Effector memory CD8-positive, alpha-beta T cell (primary cell): ENCODE measurements at regions not wholly inside any gene's neighbourhood (a gene's known extent, or its start where the extent isn't known, plus 50 kb on each side); places are given as distances from the start of the nearest gene placed in this dataset.
A peak's percentile ranks its signal among the peaks of the same experiment; 100 is the strongest.

Experiments
- ATAC-seq: fragments of 150-1000 bp; cut with Tn5 transposase; replicated peaks from 2 replicates; pipeline ENCODE4 v1.10.0; 2021; ENCODE audit warnings: mild to moderate bottlenecking, moderate library complexity
- DNase-seq, 3 experiments: peaks; one replicate each; pipeline ENCODE4 v3.0.0; 2021
- H3K27ac Mint-ChIP-seq, 2 donors: one replicate each; pipeline ENCODE4 v1.8.0; 2022; ENCODE audit warnings: mild to moderate bottlenecking in 2 of 2, mixed read lengths in 2 of 2, moderate library complexity in 2 of 2
- H3K27me3 Mint-ChIP-seq, 2 donors: one replicate each; pipeline ENCODE4 v1.8.0; 2022; ENCODE audit warnings: mixed read lengths in 2 of 2
- H3K36me3 Mint-ChIP-seq: one replicate; pipeline ENCODE4 v1.8.0; 2022; ENCODE audit warnings: mild to moderate bottlenecking, moderate library complexity, mixed read lengths; ENCODE audit not compliant: insufficient read depth
- H3K4me1 Mint-ChIP-seq, 2 donors: one replicate each; pipeline ENCODE4 v1.8.0; 2022; ENCODE audit warnings: low read depth in 2 of 2, mixed read lengths in 2 of 2
- H3K4me3 Mint-ChIP-seq, 2 donors: one replicate each; pipeline ENCODE4 v1.8.0; 2022; ENCODE audit warnings: mild to moderate bottlenecking in 2 of 2, mixed read lengths in 2 of 2, moderate library complexity in 2 of 2
- H3K9me3 Mint-ChIP-seq, 2 donors: one replicate each; pipeline ENCODE4 v1.8.0; 2022; ENCODE audit warnings: mixed read lengths in 2 of 2

DNA sequence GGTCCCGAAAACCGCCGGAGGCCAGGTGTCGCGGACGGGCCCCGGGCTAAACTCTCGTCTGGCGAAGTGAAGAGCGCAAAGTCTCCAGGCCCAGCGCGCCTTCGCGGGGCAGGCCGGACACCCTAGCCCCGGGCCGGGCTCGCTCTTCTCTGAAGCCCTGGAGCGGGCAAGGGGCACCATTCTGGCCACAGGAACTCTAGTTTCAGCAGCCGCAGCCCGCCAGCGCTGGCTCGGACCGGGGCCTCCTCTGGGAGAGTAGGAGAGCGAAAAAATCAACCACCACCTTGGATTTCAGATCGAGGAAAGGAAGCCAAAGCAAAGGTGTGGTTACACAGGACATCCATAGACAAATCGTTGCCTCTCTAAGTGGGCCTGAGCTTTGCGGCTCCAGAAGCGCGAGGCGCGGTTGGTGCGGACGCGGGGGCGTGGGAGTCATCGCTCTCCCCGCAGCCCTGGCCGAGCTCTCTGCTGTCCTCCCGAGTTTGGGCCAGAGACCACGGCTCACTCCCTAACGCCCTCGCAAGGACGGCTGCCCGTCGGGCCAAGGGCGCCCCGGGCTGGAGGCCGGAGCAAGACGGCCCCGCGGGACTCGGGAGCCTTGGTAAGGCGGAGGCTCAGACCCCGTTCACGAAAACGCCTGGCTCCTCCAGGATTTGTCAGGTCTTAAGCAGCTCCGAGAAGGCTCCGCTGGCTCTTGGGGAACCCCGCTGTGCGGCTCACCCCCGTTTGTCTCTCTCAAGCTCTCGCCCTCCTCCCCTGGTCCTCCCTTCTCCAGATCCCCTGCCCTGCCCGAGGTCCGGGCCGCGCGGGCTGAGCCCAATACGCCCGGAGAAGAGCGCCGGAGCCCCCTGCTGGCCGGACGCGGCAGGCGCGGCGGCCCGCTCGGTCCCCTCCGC lies 132.9 kb upstream of the DPYD start:
- DNase-seq (peak; percentile 37 to 53 (median 48)), ATAC-seq (peak; percentile 94)
- Mint-ChIP-seq H3K27me3 (peaks cover 56 to 80% of the 10 kb centered on the region in 2 donors), H3K9me3 (no peaks in the 10 kb centered on the region), H3K27ac (peak overlapping the region in 1 of 2 donors; percentile 70), H3K4me1 (peaks cover 21 to 28% of the 10 kb centered on the region in 2 donors), H3K36me3 (peaks cover 11% of the 10 kb centered on the region), H3K4me3 (peak overlapping the region; percentile 76 to 77)

GRCh38 chr1:98051065-98051675 lies 130.3 kb upstream of the DPYD start:
- no peak overlapping the region for H3K4me3 Mint-ChIP-seq
- no peaks in the 10 kb centered on the region for H3K9me3 Mint-ChIP-seq
- ATAC-seq: no peak
- H3K4me1 Mint-ChIP-seq: peaks cover 26 to 39% of the 10 kb centered on the region in 2 donors
- H3K27me3 Mint-ChIP-seq: peaks cover 67 to 85% of the 10 kb centered on the region in 2 donors
- DNase-seq: peak; percentile 64 to 78 (median 65)
- H3K27ac Mint-ChIP-seq: no peak overlapping the region
- peaks cover 15% of the 10 kb centered on the region for H3K36me3 Mint-ChIP-seq

GRCh38 chr1:98049370-98050135 lies 128.7 kb upstream of the DPYD start:
- H3K9me3 Mint-ChIP-seq: no peaks in the 10 kb centered on the region
- no peak overlapping the region for H3K4me3 Mint-ChIP-seq
- H3K36me3 Mint-ChIP-seq: peaks cover 15% of the 10 kb centered on the region
- no peak overlapping the region for H3K27ac Mint-ChIP-seq
- H3K4me1 Mint-ChIP-seq: peaks cover 36 to 42% of the 10 kb centered on the region in 2 donors
- no peak for ATAC-seq
- peaks cover 76 to 87% of the 10 kb centered on the region in 2 donors for H3K27me3 Mint-ChIP-seq
- DNase-seq: no peak

- DNase-seq (no peak), ATAC-seq (no peak)
- no peaks in the 10 kb centered on the region for H3K9me3 Mint-ChIP-seq
- H3K4me1 Mint-ChIP-seq: peaks cover 36 to 37% of the 10 kb centered on the region in 2 donors
- H3K36me3 Mint-ChIP-seq: peaks cover 15% of the 10 kb centered on the region
- H3K27ac Mint-ChIP-seq: no peak overlapping the region
- peak overlapping the region; percentile 54 to 58 for H3K4me3 Mint-ChIP-seq
- H3K27me3 Mint-ChIP-seq: peaks cover 79 to 87% of the 10 kb centered on the region in 2 donors
These were observed 128.0 kb upstream of the DPYD start for GRCh38 chr1:98048751-98049325.

GRCh38 chr1:98048244-98048643 lies 127.4 kb upstream of the DPYD start:
- no peaks in the 10 kb centered on the region for H3K9me3 Mint-ChIP-seq
- H3K27me3 Mint-ChIP-seq: peaks cover 81 to 87% of the 10 kb centered on the region in 2 donors
- peaks cover 13% of the 10 kb centered on the region for H3K36me3 Mint-ChIP-seq
- peak; percentile 63 to 70 (median 67) for DNase-seq
- H3K27ac Mint-ChIP-seq: no peak overlapping the region
- H3K4me1 Mint-ChIP-seq: peaks cover 31% of the 10 kb centered on the region in 2 donors
- ATAC-seq: peak; percentile 86
- no peak overlapping the region for H3K4me3 Mint-ChIP-seq

- H3K27ac Mint-ChIP-seq: no peak overlapping the region
- DNase-seq (no peak), ATAC-seq (no peak)
- no peaks in the 10 kb centered on the region for H3K9me3 Mint-ChIP-seq
- H3K36me3 Mint-ChIP-seq: peaks cover 6% of the 10 kb centered on the region
- peaks cover 82 to 88% of the 10 kb centered on the region in 2 donors for H3K27me3 Mint-ChIP-seq
- H3K4me1 Mint-ChIP-seq: peaks cover 25 to 26% of the 10 kb centered on the region in 2 donors
- H3K4me3 Mint-ChIP-seq: peak overlapping the region in 1 of 2 donors; percentile 31
These were observed 126.3 kb upstream of the DPYD start for GRCh38 chr1:98047171-98047570.

- Mint-ChIP-seq H3K27ac (peak overlapping the region in 1 of 2 donors; percentile 31), H3K4me3 (peak overlapping the region; percentile 69 to 76), H3K4me1 (peaks cover 25 to 26% of the 10 kb centered on the region in 2 donors), H3K27me3 (peaks cover 80 to 86% of the 10 kb centered on the region in 2 donors), H3K36me3 (peaks cover 6% of the 10 kb centered on the region), H3K9me3 (no peaks in the 10 kb centered on the region)
- ATAC-seq (peak; percentile 35), DNase-seq (peak in 1 of 3 experiments; percentile 1)
These were observed 125.2 kb upstream of the DPYD start for GRCh38 chr1:98045767-98046641.

- H3K36me3 Mint-ChIP-seq: peaks cover 6% of the 10 kb centered on the region
- H3K27ac Mint-ChIP-seq: no peak overlapping the region
- ATAC-seq (no peak), DNase-seq (peak in 1 of 3 experiments; percentile 1)
- peaks cover 25 to 26% of the 10 kb centered on the region in 2 donors for H3K4me1 Mint-ChIP-seq
- H3K9me3 Mint-ChIP-seq: no peaks in the 10 kb centered on the region
- H3K27me3 Mint-ChIP-seq: peaks cover 74 to 79% of the 10 kb centered on the region in 2 donors
- peak overlapping the region; percentile 69 to 76 for H3K4me3 Mint-ChIP-seq
These were observed 124.5 kb upstream of the DPYD start for GRCh38 chr1:98045211-98045766.

- peak overlapping the region; percentile 69 to 76 for H3K4me3 Mint-ChIP-seq
These were observed 123.9 kb upstream of the DPYD start for GRCh38 chr1:98044766-98045165.

GRCh38 chr1:98044071-98044697 lies 123.3 kb upstream of the DPYD start:
- H3K9me3 Mint-ChIP-seq: no peaks in the 10 kb centered on the region
- DNase-seq (no peak), ATAC-seq (no peak)
- peak overlapping the region; percentile 3 to 76 for H3K4me3 Mint-ChIP-seq
- H3K27ac Mint-ChIP-seq: no peak overlapping the region
- H3K36me3 Mint-ChIP-seq: peaks cover 6% of the 10 kb centered on the region
- H3K27me3 Mint-ChIP-seq: peaks cover 63 to 68% of the 10 kb centered on the region in 2 donors
- peaks cover 20 to 22% of the 10 kb centered on the region in 2 donors for H3K4me1 Mint-ChIP-seq

More at GRCh38 chr1:98044766-98045165, 123.9 kb upstream of the DPYD start:
- no peak overlapping the region for H3K27ac Mint-ChIP-seq
- H3K27me3 Mint-ChIP-seq: peaks cover 69 to 74% of the 10 kb centered on the region in 2 donors
- no peak for DNase-seq
- peaks cover 25 to 26% of the 10 kb centered on the region in 2 donors for H3K4me1 Mint-ChIP-seq
- no peaks in the 10 kb centered on the region for H3K9me3 Mint-ChIP-seq
- ATAC-seq: no peak
- H3K36me3 Mint-ChIP-seq: peaks cover 6% of the 10 kb centered on the region

DNA sequence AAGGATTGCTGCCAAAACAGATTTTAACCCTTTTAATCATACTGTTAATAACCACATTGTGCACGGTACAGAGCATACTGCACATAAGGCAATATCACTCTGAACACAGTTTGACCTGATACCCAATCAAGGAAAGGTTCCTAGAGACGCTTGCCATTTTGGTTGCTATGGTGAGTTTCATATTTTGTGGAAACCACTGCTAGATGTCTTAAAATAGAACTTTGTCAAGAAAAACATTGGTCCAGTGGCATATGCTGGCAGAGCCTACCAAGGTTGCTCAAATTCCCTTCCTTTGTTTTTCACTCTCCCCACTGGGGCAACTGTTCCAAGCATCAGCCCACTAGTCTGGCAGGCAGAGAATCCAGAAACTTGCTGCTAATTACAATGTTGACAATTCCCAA lies 114.8 kb upstream of the DPYD start:
- Mint-ChIP-seq H3K4me1 (no peaks in the 10 kb centered on the region), H3K27ac (no peak overlapping the region), H3K27me3 (peaks cover 0 to 13% of the 10 kb centered on the region in 2 donors), H3K36me3 (no peaks in the 10 kb centered on the region), H3K9me3 (no peaks in the 10 kb centered on the region), H3K4me3 (no peak overlapping the region)
- no peak for ATAC-seq
- no peak for DNase-seq
